Activated CD4-positive, alpha-beta T cell treated with anti-CD3 and anti-CD28 coated beads, Interleukin-2, amount 10 ng/mL, durations not matched to agents 7 days and 5 days (primary cell): ENCODE measurements at regions not wholly inside any gene's neighbourhood (a gene's known extent, or its start where the extent isn't known, plus 50 kb on each side); places are given as distances from the start of the nearest gene placed in this dataset.

Source experiments
- CTCF ChIA-PET: fragments of 350-600 bp; sonication (Branson Sonifier 250); formaldehyde crosslinking; loops from one replicate; lab custom pipeline; 2021; ENCODE audit warnings: antibody characterized with exemption; lab: Charles Lee
- POLR2A ChIA-PET: fragments of 350-600 bp; sonication (Branson Sonifier 250); formaldehyde crosslinking; loops from one replicate; lab custom pipeline; 2021; ENCODE audit warnings: antibody characterized with exemption; lab: Charles Lee
- DNase-seq: peaks from one replicate; pipeline ENCODE4 v3.0.0-alpha.2; 2020
- H3K27ac Mint-ChIP-seq: one replicate; pipeline ENCODE4 v1.8.0; 2021; ENCODE audit warnings: mild to moderate bottlenecking, moderate library complexity, mixed read lengths
- H3K27me3 Mint-ChIP-seq: one replicate; pipeline ENCODE4 v1.8.0; 2021; ENCODE audit warnings: mixed read lengths
- H3K36me3 Mint-ChIP-seq: one replicate; pipeline ENCODE4 v1.8.0; 2021; ENCODE audit warnings: low read depth, mixed read lengths
- H3K4me1 Mint-ChIP-seq: one replicate; pipeline ENCODE4 v1.8.0; 2021; ENCODE audit warnings: mixed read lengths
- H3K4me3 Mint-ChIP-seq: one replicate; pipeline ENCODE4 v1.8.0; 2021; ENCODE audit warnings: mild to moderate bottlenecking, moderate library complexity, mixed read lengths
- H3K9me3 Mint-ChIP-seq: one replicate; pipeline ENCODE4 v1.8.0; 2021; ENCODE audit warnings: mixed read lengths

- POLR2A ChIA-PET: no interaction called here
- Mint-ChIP-seq H3K9me3 (peaks cover 2% of the 10 kb centered on the region), H3K27ac (no peak overlapping the region), H3K4me1 (no peaks in the 10 kb centered on the region), H3K27me3 (no peaks in the 10 kb centered on the region), H3K36me3 (no peaks in the 10 kb centered on the region), H3K4me3 (no peak overlapping the region)
- CTCF ChIA-PET: no interaction called here
- DNase-seq: no peak
Measured at GRCh38 chr10:10600004-10600403, 417.7 kb upstream of the CELF2 start.

GRCh38 chr10:10605551-10606081, 412.1 kb upstream of the CELF2 start:
- Mint-ChIP-seq H3K27ac (no peak overlapping the region), H3K27me3 (peaks cover 5% of the 10 kb centered on the region), H3K4me3 (no peak overlapping the region), H3K9me3 (peaks cover 3% of the 10 kb centered on the region), H3K36me3 (no peaks in the 10 kb centered on the region), H3K4me1 (no peaks in the 10 kb centered on the region)
- ChIA-PET CTCF (no interaction called here), POLR2A (no interaction called here)
- no peak for DNase-seq

GRCh38 chr10:10609379-10609955, 408.2 kb upstream of the CELF2 start:
- no peak overlapping the region for H3K4me3 Mint-ChIP-seq
- no peak overlapping the region for H3K27ac Mint-ChIP-seq
- no peaks in the 10 kb centered on the region for H3K36me3 Mint-ChIP-seq
- POLR2A ChIA-PET: no interaction called here
- peaks cover 7% of the 10 kb centered on the region for H3K27me3 Mint-ChIP-seq
- CTCF ChIA-PET: no interaction called here
- no peak for DNase-seq
- no peaks in the 10 kb centered on the region for H3K4me1 Mint-ChIP-seq
- H3K9me3 Mint-ChIP-seq: peaks cover 3% of the 10 kb centered on the region

- Mint-ChIP-seq H3K36me3 (no peaks in the 10 kb centered on the region), H3K27ac (no peak overlapping the region), H3K27me3 (peaks cover 7% of the 10 kb centered on the region), H3K4me1 (no peaks in the 10 kb centered on the region), H3K4me3 (no peak overlapping the region), H3K9me3 (no peaks in the 10 kb centered on the region)
- POLR2A ChIA-PET: no interaction called here
- CTCF ChIA-PET: no interaction called here
- DNase-seq: no peak
Measured at GRCh38 chr10:10610171-10610570, 407.5 kb upstream of the CELF2 start.

- ChIA-PET CTCF (no interaction called here), POLR2A (no interaction called here)
- Mint-ChIP-seq H3K4me1 (no peaks in the 10 kb centered on the region), H3K4me3 (no peak overlapping the region), H3K27ac (no peak overlapping the region), H3K36me3 (no peaks in the 10 kb centered on the region), H3K9me3 (no peaks in the 10 kb centered on the region), H3K27me3 (peaks cover 7% of the 10 kb centered on the region)
- no peak for DNase-seq
Measured at GRCh38 chr10:10612151-10612550, 405.5 kb upstream of the CELF2 start.

- ChIA-PET POLR2A (no interaction called here), CTCF (no interaction called here)
- DNase-seq: no peak
- H3K27ac Mint-ChIP-seq: no peak overlapping the region
- no peaks in the 10 kb centered on the region for H3K4me1 Mint-ChIP-seq
- H3K27me3 Mint-ChIP-seq: peaks cover 7% of the 10 kb centered on the region
- H3K36me3 Mint-ChIP-seq: no peaks in the 10 kb centered on the region
- no peak overlapping the region for H3K4me3 Mint-ChIP-seq
- H3K9me3 Mint-ChIP-seq: no peaks in the 10 kb centered on the region
Measured at GRCh38 chr10:10613656-10614244, 403.9 kb upstream of the CELF2 start.

- Mint-ChIP-seq H3K9me3 (no peaks in the 10 kb centered on the region), H3K27me3 (no peaks in the 10 kb centered on the region), H3K27ac (no peak overlapping the region), H3K36me3 (no peaks in the 10 kb centered on the region), H3K4me1 (no peaks in the 10 kb centered on the region), H3K4me3 (no peak overlapping the region)
- no peak for DNase-seq
- ChIA-PET POLR2A (no interaction called here), CTCF (no interaction called here)
Measured at GRCh38 chr10:10617686-10618085, 400.0 kb upstream of the CELF2 start.

GRCh38 chr10:10618139-10618538, 399.5 kb upstream of the CELF2 start:
- Mint-ChIP-seq H3K36me3 (no peaks in the 10 kb centered on the region), H3K4me1 (no peaks in the 10 kb centered on the region), H3K9me3 (no peaks in the 10 kb centered on the region), H3K27me3 (no peaks in the 10 kb centered on the region), H3K27ac (no peak overlapping the region), H3K4me3 (no peak overlapping the region)
- DNase-seq: no peak
- CTCF ChIA-PET: no interaction called here
- POLR2A ChIA-PET: no interaction called here

GRCh38 chr10:10623958-10624566, 393.6 kb upstream of the CELF2 start:
- no peak for DNase-seq
- H3K27ac Mint-ChIP-seq: no peak overlapping the region
- no peaks in the 10 kb centered on the region for H3K36me3 Mint-ChIP-seq
- CTCF ChIA-PET: no interaction called here
- no peaks in the 10 kb centered on the region for H3K4me1 Mint-ChIP-seq
- H3K4me3 Mint-ChIP-seq: no peak overlapping the region
- POLR2A ChIA-PET: no interaction called here
- no peaks in the 10 kb centered on the region for H3K27me3 Mint-ChIP-seq
- H3K9me3 Mint-ChIP-seq: no peaks in the 10 kb centered on the region

GRCh38 chr10:10624567-10624962, 393.1 kb upstream of the CELF2 start:
- Mint-ChIP-seq H3K36me3 (no peaks in the 10 kb centered on the region), H3K4me1 (no peaks in the 10 kb centered on the region), H3K27me3 (no peaks in the 10 kb centered on the region), H3K27ac (no peak overlapping the region), H3K9me3 (no peaks in the 10 kb centered on the region), H3K4me3 (no peak overlapping the region)
- DNase-seq: no peak
- CTCF ChIA-PET: no interaction called here
- POLR2A ChIA-PET: no interaction called here

- CTCF ChIA-PET: no interaction called here
- no peak for DNase-seq
- Mint-ChIP-seq H3K27ac (no peak overlapping the region), H3K4me1 (no peaks in the 10 kb centered on the region), H3K36me3 (no peaks in the 10 kb centered on the region), H3K27me3 (no peaks in the 10 kb centered on the region), H3K4me3 (no peak overlapping the region), H3K9me3 (no peaks in the 10 kb centered on the region)
- POLR2A ChIA-PET: no interaction called here
Measured at GRCh38 chr10:10625491-10625890, 392.2 kb upstream of the CELF2 start.

GRCh38 chr10:10626734-10627133, 390.9 kb upstream of the CELF2 start:
- H3K4me1 Mint-ChIP-seq: no peaks in the 10 kb centered on the region
- no peaks in the 10 kb centered on the region for H3K27me3 Mint-ChIP-seq
- H3K36me3 Mint-ChIP-seq: no peaks in the 10 kb centered on the region
- no peak overlapping the region for H3K4me3 Mint-ChIP-seq
- DNase-seq: no peak
- H3K9me3 Mint-ChIP-seq: no peaks in the 10 kb centered on the region
- H3K27ac Mint-ChIP-seq: no peak overlapping the region
- CTCF ChIA-PET: no interaction called here
- POLR2A ChIA-PET: no interaction called here

- no peaks in the 10 kb centered on the region for H3K4me1 Mint-ChIP-seq
- ChIA-PET POLR2A (no interaction called here), CTCF (no interaction called here)
- H3K27ac Mint-ChIP-seq: no peak overlapping the region
- no peak for DNase-seq
- no peaks in the 10 kb centered on the region for H3K27me3 Mint-ChIP-seq
- no peaks in the 10 kb centered on the region for H3K9me3 Mint-ChIP-seq
- H3K4me3 Mint-ChIP-seq: no peak overlapping the region
- H3K36me3 Mint-ChIP-seq: no peaks in the 10 kb centered on the region
Measured at GRCh38 chr10:10627414-10627813, 390.3 kb upstream of the CELF2 start.
